ENCODE measurements at regions not wholly inside any gene's neighbourhood (a gene's known extent, or its start where the extent isn't known, plus 50 kb on each side); places are given as distances from the start of the nearest gene placed in this dataset.

GRCh38 chr6:12423832-12424231 is 133.7 kb downstream of the EDN1 start:
- no peak for DNase-seq (ENCODE audit: low spot score)

- DNase-seq (ENCODE audit: low spot score), result no peak
These were observed 136.0 kb downstream of the EDN1 start for GRCh38 chr6:12426121-12426520.

- no peak for DNase-seq (ENCODE audit: low spot score)
These were observed 140.9 kb downstream of the EDN1 start for GRCh38 chr6:12431023-12431422.

GRCh38 chr6:12436224-12436623 is 146.1 kb downstream of the EDN1 start:
- no peak for DNase-seq (ENCODE audit: low spot score)

GRCh38 chr6:12436683-12437082 is 146.5 kb downstream of the EDN1 start:
- DNase-seq (ENCODE audit: low spot score), result no peak

GRCh38 chr6:12439296-12439695 is 149.1 kb downstream of the EDN1 start:
- no peak for DNase-seq (ENCODE audit: low spot score)

- DNase-seq (ENCODE audit: low spot score), result no peak
These were observed 150.8 kb downstream of the EDN1 start for GRCh38 chr6:12440981-12441380.

GRCh38 chr6:12442455-12442854 is 152.3 kb downstream of the EDN1 start:
- DNase-seq (ENCODE audit: low spot score), result no peak

GRCh38 chr6:12446394-12446793 is 156.2 kb downstream of the EDN1 start:
- no peak for DNase-seq (ENCODE audit: low spot score)

GRCh38 chr6:12449447-12449846 is 159.3 kb downstream of the EDN1 start:
- DNase-seq (ENCODE audit: low spot score), result no peak

- DNase-seq (ENCODE audit: low spot score), result no peak
These were observed 160.3 kb downstream of the EDN1 start for GRCh38 chr6:12450467-12450866.

- no peak for DNase-seq (ENCODE audit: low spot score)
These were observed 166.2 kb downstream of the EDN1 start for GRCh38 chr6:12456343-12456742.

GRCh38 chr6:12457094-12457493 is 166.9 kb downstream of the EDN1 start:
- DNase-seq (ENCODE audit: low spot score), result no peak

- DNase-seq (ENCODE audit: low spot score), result no peak
These were observed 168.4 kb downstream of the EDN1 start for GRCh38 chr6:12458558-12458957.

GRCh38 chr6:12459945-12460661 is 169.9 kb downstream of the EDN1 start:
- DNase-seq (ENCODE audit: low spot score), result no peak

GRCh38 chr6:12467706-12468670 is 177.8 kb downstream of the EDN1 start:
- no peak for DNase-seq (ENCODE audit: low spot score)

GRCh38 chr6:12472601-12473038 is 182.5 kb downstream of the EDN1 start:
- no peak for DNase-seq (ENCODE audit: low spot score)

GRCh38 chr6:12473494-12473893 is 183.3 kb downstream of the EDN1 start:
- no peak for DNase-seq (ENCODE audit: low spot score)

- DNase-seq (ENCODE audit: low spot score), result no peak
These were observed 184.3 kb downstream of the EDN1 start for GRCh38 chr6:12474167-12475140.

- DNase-seq (ENCODE audit: low spot score), result no peak
These were observed 186.3 kb downstream of the EDN1 start for GRCh38 chr6:12476484-12476883.

GRCh38 chr6:12477616-12478015 is 187.5 kb downstream of the EDN1 start:
- no peak for DNase-seq (ENCODE audit: low spot score)

GRCh38 chr6:12478921-12479320 is 188.8 kb downstream of the EDN1 start:
- DNase-seq (ENCODE audit: low spot score), result no peak

All from ecto neural progenitor cell (in vitro differentiated cells).